ENCODE measurements at regions not wholly inside any gene's neighbourhood (a gene's known extent, or its start where the extent isn't known, plus 50 kb on each side); places are given as distances from the start of the nearest gene placed in this dataset.

GRCh38 chr2:38160516-38160915, 84.6 kb upstream of the CYP1B1 start:
- no peaks in the 10 kb centered on the region for H3K4me1 ChIP-seq (ENCODE audit: insufficient read depth, low read length)
- no peak overlapping the region for H3K4me3 ChIP-seq (ENCODE audit: low read length)
- no peaks in the 10 kb centered on the region for H3K36me3 ChIP-seq (ENCODE audit: insufficient read depth, low read length)
- no peak overlapping the region for H2AFZ ChIP-seq (ENCODE audit: low read depth, low read length)
- H3K9me3 ChIP-seq (ENCODE audit: low read length), result no peaks in the 10 kb centered on the region
- H3K27me3 ChIP-seq (ENCODE audit: insufficient read depth, low read length), result no peaks in the 10 kb centered on the region

- Histone ChIP-seq H3K27me3 (ENCODE audit: insufficient read depth, low read length) (no peaks in the 10 kb centered on the region), H3K36me3 (ENCODE audit: insufficient read depth, low read length) (no peaks in the 10 kb centered on the region), H3K4me1 (ENCODE audit: insufficient read depth, low read length) (no peaks in the 10 kb centered on the region), H2AFZ (ENCODE audit: low read depth, low read length) (no peak overlapping the region), H3K4me3 (ENCODE audit: low read length) (no peak overlapping the region), H3K9me3 (ENCODE audit: low read length) (no peaks in the 10 kb centered on the region)
Observed at GRCh38 chr2:38159597-38159996, 83.6 kb upstream of the CYP1B1 start.

GRCh38 chr2:38159191-38159590, 83.2 kb upstream of the CYP1B1 start:
- Histone ChIP-seq H3K9me3 (ENCODE audit: low read length) (no peaks in the 10 kb centered on the region), H3K4me1 (ENCODE audit: insufficient read depth, low read length) (no peaks in the 10 kb centered on the region), H3K36me3 (ENCODE audit: insufficient read depth, low read length) (no peaks in the 10 kb centered on the region), H3K27me3 (ENCODE audit: insufficient read depth, low read length) (no peaks in the 10 kb centered on the region), H3K4me3 (ENCODE audit: low read length) (no peak overlapping the region), H2AFZ (ENCODE audit: low read depth, low read length) (no peak overlapping the region)

- Histone ChIP-seq H3K9me3 (ENCODE audit: low read length) (no peaks in the 10 kb centered on the region), H3K4me3 (ENCODE audit: low read length) (no peak overlapping the region), H3K27me3 (ENCODE audit: insufficient read depth, low read length) (no peaks in the 10 kb centered on the region), H3K36me3 (ENCODE audit: insufficient read depth, low read length) (no peaks in the 10 kb centered on the region), H2AFZ (ENCODE audit: low read depth, low read length) (no peak overlapping the region), H3K4me1 (ENCODE audit: insufficient read depth, low read length) (no peaks in the 10 kb centered on the region)
Observed at GRCh38 chr2:38158378-38159118, 82.6 kb upstream of the CYP1B1 start.

- Histone ChIP-seq H3K27me3 (ENCODE audit: insufficient read depth, low read length) (no peaks in the 10 kb centered on the region), H3K9me3 (ENCODE audit: low read length) (no peaks in the 10 kb centered on the region), H2AFZ (ENCODE audit: low read depth, low read length) (no peak overlapping the region), H3K4me3 (ENCODE audit: low read length) (no peak overlapping the region), H3K4me1 (ENCODE audit: insufficient read depth, low read length) (no peaks in the 10 kb centered on the region), H3K36me3 (ENCODE audit: insufficient read depth, low read length) (no peaks in the 10 kb centered on the region)
Observed at GRCh38 chr2:38156436-38156835, 80.5 kb upstream of the CYP1B1 start.

GRCh38 chr2:38155015-38155414, 79.1 kb upstream of the CYP1B1 start:
- no peak overlapping the region for H3K4me3 ChIP-seq (ENCODE audit: low read length)
- H3K27me3 ChIP-seq (ENCODE audit: insufficient read depth, low read length), result no peaks in the 10 kb centered on the region
- H3K4me1 ChIP-seq (ENCODE audit: insufficient read depth, low read length), result no peaks in the 10 kb centered on the region
- no peaks in the 10 kb centered on the region for H3K9me3 ChIP-seq (ENCODE audit: low read length)
- H2AFZ ChIP-seq (ENCODE audit: low read depth, low read length), result no peak overlapping the region
- H3K36me3 ChIP-seq (ENCODE audit: insufficient read depth, low read length), result no peaks in the 10 kb centered on the region

GRCh38 chr2:38154395-38154794, 78.4 kb upstream of the CYP1B1 start:
- Histone ChIP-seq H3K9me3 (ENCODE audit: low read length) (no peaks in the 10 kb centered on the region), H2AFZ (ENCODE audit: low read depth, low read length) (no peak overlapping the region), H3K27me3 (ENCODE audit: insufficient read depth, low read length) (no peaks in the 10 kb centered on the region), H3K4me1 (ENCODE audit: insufficient read depth, low read length) (no peaks in the 10 kb centered on the region), H3K4me3 (ENCODE audit: low read length) (no peak overlapping the region), H3K36me3 (ENCODE audit: insufficient read depth, low read length) (no peaks in the 10 kb centered on the region)

GRCh38 chr2:38153476-38154135, 77.7 kb upstream of the CYP1B1 start:
- no peaks in the 10 kb centered on the region for H3K4me1 ChIP-seq (ENCODE audit: insufficient read depth, low read length)
- H3K27me3 ChIP-seq (ENCODE audit: insufficient read depth, low read length), result no peaks in the 10 kb centered on the region
- H3K4me3 ChIP-seq (ENCODE audit: low read length), result no peak overlapping the region
- no peaks in the 10 kb centered on the region for H3K36me3 ChIP-seq (ENCODE audit: insufficient read depth, low read length)
- no peak overlapping the region for H2AFZ ChIP-seq (ENCODE audit: low read depth, low read length)
- H3K9me3 ChIP-seq (ENCODE audit: low read length), result no peaks in the 10 kb centered on the region

- H3K4me1 ChIP-seq (ENCODE audit: insufficient read depth, low read length), result no peaks in the 10 kb centered on the region
- no peaks in the 10 kb centered on the region for H3K36me3 ChIP-seq (ENCODE audit: insufficient read depth, low read length)
- no peaks in the 10 kb centered on the region for H3K9me3 ChIP-seq (ENCODE audit: low read length)
- H2AFZ ChIP-seq (ENCODE audit: low read depth, low read length), result no peak overlapping the region
- no peaks in the 10 kb centered on the region for H3K27me3 ChIP-seq (ENCODE audit: insufficient read depth, low read length)
- H3K4me3 ChIP-seq (ENCODE audit: low read length), result no peak overlapping the region
Observed at GRCh38 chr2:38152913-38153312, 77.0 kb upstream of the CYP1B1 start.

- no peaks in the 10 kb centered on the region for H3K9me3 ChIP-seq (ENCODE audit: low read length)
- no peaks in the 10 kb centered on the region for H3K27me3 ChIP-seq (ENCODE audit: insufficient read depth, low read length)
- H3K4me3 ChIP-seq (ENCODE audit: low read length), result no peak overlapping the region
- H3K4me1 ChIP-seq (ENCODE audit: insufficient read depth, low read length), result no peaks in the 10 kb centered on the region
- H3K36me3 ChIP-seq (ENCODE audit: insufficient read depth, low read length), result no peaks in the 10 kb centered on the region
- H2AFZ ChIP-seq (ENCODE audit: low read depth, low read length), result no peak overlapping the region
Observed at GRCh38 chr2:38152035-38152434, 76.1 kb upstream of the CYP1B1 start.

GRCh38 chr2:38149531-38149930, 73.6 kb upstream of the CYP1B1 start:
- Histone ChIP-seq H3K9me3 (ENCODE audit: low read length) (peaks cover 3% of the 10 kb centered on the region), H3K27me3 (ENCODE audit: insufficient read depth, low read length) (no peaks in the 10 kb centered on the region), H3K4me3 (ENCODE audit: low read length) (no peak overlapping the region), H3K36me3 (ENCODE audit: insufficient read depth, low read length) (no peaks in the 10 kb centered on the region), H3K4me1 (ENCODE audit: insufficient read depth, low read length) (peaks cover 9% of the 10 kb centered on the region), H2AFZ (ENCODE audit: low read depth, low read length) (no peak overlapping the region)

GRCh38 chr2:38148501-38148900, 72.5 kb upstream of the CYP1B1 start:
- Histone ChIP-seq H3K9me3 (ENCODE audit: low read length) (peaks cover 3% of the 10 kb centered on the region), H3K27me3 (ENCODE audit: insufficient read depth, low read length) (no peaks in the 10 kb centered on the region), H3K4me1 (ENCODE audit: insufficient read depth, low read length) (peaks cover 9% of the 10 kb centered on the region), H2AFZ (ENCODE audit: low read depth, low read length) (no peak overlapping the region), H3K4me3 (ENCODE audit: low read length) (no peak overlapping the region), H3K36me3 (ENCODE audit: insufficient read depth, low read length) (no peaks in the 10 kb centered on the region)

- H3K4me1 ChIP-seq (ENCODE audit: insufficient read depth, low read length), result peaks cover 9% of the 10 kb centered on the region
- H2AFZ ChIP-seq (ENCODE audit: low read depth, low read length), result no peak overlapping the region
- no peak overlapping the region for H3K4me3 ChIP-seq (ENCODE audit: low read length)
- no peaks in the 10 kb centered on the region for H3K36me3 ChIP-seq (ENCODE audit: insufficient read depth, low read length)
- H3K27me3 ChIP-seq (ENCODE audit: insufficient read depth, low read length), result no peaks in the 10 kb centered on the region
- peaks cover 3% of the 10 kb centered on the region for H3K9me3 ChIP-seq (ENCODE audit: low read length)
Observed at GRCh38 chr2:38147333-38148121, 71.6 kb upstream of the CYP1B1 start.
